DOHH2 (cell line): ENCODE measurements at regions not wholly inside any gene's neighbourhood (a gene's known extent, or its start where the extent isn't known, plus 50 kb on each side); places are given as distances from the start of the nearest gene placed in this dataset.

ENCODE experiments used
- H3F3A ChIP-seq: fragments of 200-600 bp; sonication (generic), shearing (Covaris generic); 2 replicates; pipeline ENCODE4 v1.6.0; 2016; ENCODE audit warnings: antibody characterized with exemption, mild to moderate bottlenecking; ENCODE audit not compliant: control insufficient read depth, insufficient read depth
- H3K27ac ChIP-seq: fragments of 200-600 bp; sonication (generic); 2 replicates; pipeline ENCODE4 v1.5.1; 2014; ENCODE audit warnings: low read depth, mild to moderate bottlenecking, low read length, moderate library complexity
- H3K27me3 ChIP-seq: fragments of 200-600 bp; sonication (generic); 2 replicates; pipeline ENCODE4 v1.6.1; 2014; ENCODE audit warnings: mild to moderate bottlenecking, low read length, mixed read lengths; ENCODE audit not compliant: control insufficient read depth
- H3K36me3 ChIP-seq: fragments of 200-600 bp; sonication (generic); 2 replicates; pipeline ENCODE4 v1.6.1; 2014; ENCODE audit warnings: mild to moderate bottlenecking, low read length, moderate library complexity, mixed read lengths; ENCODE audit not compliant: control insufficient read depth
- H3K4me1 ChIP-seq: fragments of 200-600 bp; sonication (generic); 2 replicates; pipeline ENCODE4 v1.6.1; 2014; ENCODE audit warnings: mild to moderate bottlenecking, low read length, mixed read lengths; ENCODE audit not compliant: control insufficient read depth
- H3K4me2 ChIP-seq: fragments of 200-600 bp; sonication (generic); 2 replicates; pipeline ENCODE4 v1.6.0; 2014; ENCODE audit warnings: mild to moderate bottlenecking, low read length, moderate library complexity
- H3K4me3 ChIP-seq: fragments of 200-600 bp; sonication (generic); 2 replicates; pipeline ENCODE4 v1.5.1; 2014; ENCODE audit warnings: mild to moderate bottlenecking, low read length, mixed read lengths
- H3K79me2 ChIP-seq: fragments of 200-600 bp; sonication (generic); 2 replicates; pipeline ENCODE4 v1.6.1; 2014; ENCODE audit warnings: mild to moderate bottlenecking, low read length, mixed read lengths; ENCODE audit not compliant: control insufficient read depth
- H3K9me2 ChIP-seq: fragments of 200-600 bp; sonication (generic); replicated peaks from 2 replicates; pipeline ENCODE4 v1.6.1; 2014; ENCODE audit warnings: mild to moderate bottlenecking, low read length, mixed read lengths; ENCODE audit not compliant: control insufficient read depth
- H3K9me3 ChIP-seq: fragments of 200-600 bp; sonication (generic); 2 replicates; pipeline ENCODE4 v1.6.1; 2014; ENCODE audit warnings: antibody characterized with exemption, low read length, mixed read lengths; ENCODE audit not compliant: control insufficient read depth, insufficient read depth
- H4K20me1 ChIP-seq: fragments of 200-600 bp; sonication (generic); 2 replicates; pipeline ENCODE4 v1.6.0; 2014; ENCODE audit warnings: low read depth, mild to moderate bottlenecking, antibody characterized with exemption, low read length, moderate library complexity; ENCODE audit not compliant: control insufficient read depth, insufficient read depth
- EZH2phosphoT487 ChIP-seq: fragments of 200-600 bp; sonication (generic); IDR thresholded peaks from 2 replicates; pipeline ENCODE4 v1.6.1; 2017; ENCODE audit warnings: borderline replicate concordance, mild to moderate bottlenecking, antibody characterized with exemption, low read length, moderate library complexity, mixed read lengths
- TF ChIP-seq, protein P1 (sequence below): fragments of 200-600 bp; sonication (generic); IDR thresholded peaks from one replicate; pipeline ENCODE4 v1.5.1; 2014; ENCODE audit warnings: antibody characterized with exemption, mild to moderate bottlenecking, low read depth, low read length; ENCODE audit not compliant: poor library complexity, severe bottlenecking

DNA sequence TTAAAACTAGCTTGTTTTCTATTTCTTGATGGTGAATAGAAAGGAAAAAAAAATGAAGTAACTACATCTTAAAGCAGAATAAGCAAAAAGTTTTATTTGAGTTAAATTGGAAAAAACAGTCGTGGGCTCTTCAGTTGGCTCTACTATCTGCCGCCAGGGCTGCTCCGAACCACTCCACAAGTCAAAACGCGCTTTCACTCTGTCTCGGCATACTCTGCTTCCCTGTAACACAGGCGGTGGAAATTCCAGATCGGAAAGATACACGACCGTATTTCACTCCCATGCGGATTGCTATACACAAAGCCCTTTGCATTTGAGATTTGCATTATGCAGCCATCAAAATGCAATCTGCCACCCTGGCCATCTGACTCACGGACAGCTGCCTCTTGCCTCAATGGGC lies 505.6 kb downstream of the IRX1 start:
- no peaks in the 10 kb centered on the region for H3K9me2 ChIP-seq
- H3F3A ChIP-seq, result no peaks in the 10 kb centered on the region
- H3K9me3 ChIP-seq, result peaks cover 8% of the 10 kb centered on the region; the same call in 1 of the 2 replicates
- no peaks in the 10 kb centered on the region for H3K4me1 ChIP-seq
- no peak overlapping the region for H3K27ac ChIP-seq
- no peaks in the 10 kb centered on the region for H3K27me3 ChIP-seq
- H3K4me3 ChIP-seq, result no peak overlapping the region
- H3K79me2 ChIP-seq, result no peaks in the 10 kb centered on the region
- no peak for TF ChIP-seq EZH2phosphoT487
- TF ChIP-seq, protein P1, sequence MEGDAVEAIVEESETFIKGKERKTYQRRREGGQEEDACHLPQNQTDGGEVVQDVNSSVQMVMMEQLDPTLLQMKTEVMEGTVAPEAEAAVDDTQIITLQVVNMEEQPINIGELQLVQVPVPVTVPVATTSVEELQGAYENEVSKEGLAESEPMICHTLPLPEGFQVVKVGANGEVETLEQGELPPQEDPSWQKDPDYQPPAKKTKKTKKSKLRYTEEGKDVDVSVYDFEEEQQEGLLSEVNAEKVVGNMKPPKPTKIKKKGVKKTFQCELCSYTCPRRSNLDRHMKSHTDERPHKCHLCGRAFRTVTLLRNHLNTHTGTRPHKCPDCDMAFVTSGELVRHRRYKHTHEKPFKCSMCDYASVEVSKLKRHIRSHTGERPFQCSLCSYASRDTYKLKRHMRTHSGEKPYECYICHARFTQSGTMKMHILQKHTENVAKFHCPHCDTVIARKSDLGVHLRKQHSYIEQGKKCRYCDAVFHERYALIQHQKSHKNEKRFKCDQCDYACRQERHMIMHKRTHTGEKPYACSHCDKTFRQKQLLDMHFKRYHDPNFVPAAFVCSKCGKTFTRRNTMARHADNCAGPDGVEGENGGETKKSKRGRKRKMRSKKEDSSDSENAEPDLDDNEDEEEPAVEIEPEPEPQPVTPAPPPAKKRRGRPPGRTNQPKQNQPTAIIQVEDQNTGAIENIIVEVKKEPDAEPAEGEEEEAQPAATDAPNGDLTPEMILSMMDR, result no peak
- H4K20me1 ChIP-seq, result no peaks in the 10 kb centered on the region
- no peaks in the 10 kb centered on the region for H3K36me3 ChIP-seq
- no peak overlapping the region for H3K4me2 ChIP-seq

DNA sequence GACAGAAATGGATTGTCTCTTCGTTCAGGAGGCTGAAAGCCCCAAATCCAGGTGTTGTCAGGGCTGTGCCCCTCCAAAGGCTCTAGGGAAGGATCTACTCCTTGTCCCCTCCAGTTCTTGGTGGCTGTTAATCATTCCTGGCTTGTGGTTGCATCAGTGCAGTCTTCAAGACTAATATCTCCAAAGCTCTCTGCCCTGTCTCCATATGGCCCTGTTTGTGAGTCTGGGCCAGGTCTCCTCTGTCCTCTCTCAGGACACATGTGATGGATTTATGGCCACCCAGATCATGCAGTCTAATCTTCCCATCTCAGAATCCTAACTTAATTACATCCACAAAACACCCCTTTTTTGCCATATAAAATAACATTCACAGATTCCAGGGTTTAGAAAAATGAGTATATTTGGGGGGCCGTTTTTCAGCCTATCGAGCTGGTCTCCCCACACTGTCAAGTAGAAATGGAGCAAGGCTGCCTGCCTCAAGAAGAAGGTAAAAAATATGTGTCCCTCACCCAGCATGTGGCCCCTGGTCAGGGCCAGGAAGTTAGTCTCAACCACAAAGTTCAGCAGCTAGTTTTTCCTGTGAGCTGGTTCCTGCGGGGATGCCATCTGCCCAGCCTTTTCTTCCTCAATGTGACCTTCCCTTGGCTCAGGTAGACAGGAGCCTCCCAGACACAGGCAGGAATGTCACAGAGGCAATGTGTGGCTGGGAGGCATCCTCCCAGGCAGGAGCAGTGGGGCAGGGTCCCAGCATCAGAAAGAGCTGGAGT lies 509.4 kb downstream of the IRX1 start:
- no peak overlapping the region for H3K4me3 ChIP-seq
- H3K36me3 ChIP-seq, result no peaks in the 10 kb centered on the region
- no peak overlapping the region for H3K4me2 ChIP-seq
- no peaks in the 10 kb centered on the region for H3K9me2 ChIP-seq
- no peaks in the 10 kb centered on the region for H3F3A ChIP-seq
- H3K27ac ChIP-seq, result no peak overlapping the region
- H3K4me1 ChIP-seq, result no peaks in the 10 kb centered on the region
- H3K9me3 ChIP-seq, result peaks cover 8% of the 10 kb centered on the region; the same call in 1 of the 2 replicates
- no peaks in the 10 kb centered on the region for H3K27me3 ChIP-seq
- TF ChIP-seq, protein P1, result no peak
- no peak for TF ChIP-seq EZH2phosphoT487
- H4K20me1 ChIP-seq, result no peaks in the 10 kb centered on the region
- no peaks in the 10 kb centered on the region for H3K79me2 ChIP-seq

DNA sequence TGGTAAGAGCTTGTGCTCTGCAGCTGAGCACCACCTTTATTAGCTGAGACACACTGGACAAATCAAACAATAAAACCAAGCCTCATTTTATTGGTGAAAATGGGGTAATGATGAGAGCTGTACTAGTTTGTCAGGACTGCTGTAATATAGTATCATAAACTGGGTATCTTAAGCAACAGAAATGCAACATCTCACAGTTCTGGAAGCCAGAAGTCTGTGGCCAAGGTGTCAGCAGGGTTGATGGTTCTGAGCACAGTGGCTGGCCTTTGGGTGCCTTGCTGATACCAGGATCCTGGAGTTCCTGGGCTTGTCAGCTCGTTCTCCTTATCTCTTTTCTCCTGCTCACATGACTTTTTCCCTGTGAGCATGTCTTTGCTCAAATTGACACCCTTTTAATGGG lies 513.1 kb downstream of the IRX1 start:
- Histone ChIP-seq H3K4me2 (no peak overlapping the region), H3K36me3 (no peaks in the 10 kb centered on the region)

More for the DNA sequence above, 513.1 kb downstream of the IRX1 start:
- Histone ChIP-seq H3K9me3 (peaks cover 2% of the 10 kb centered on the region; the same call in 1 of the 2 replicates), H3F3A (no peaks in the 10 kb centered on the region), H4K20me1 (no peaks in the 10 kb centered on the region), H3K4me3 (no peak overlapping the region), H3K79me2 (no peaks in the 10 kb centered on the region), H3K4me1 (no peaks in the 10 kb centered on the region), H3K27me3 (no peaks in the 10 kb centered on the region), H3K9me2 (no peaks in the 10 kb centered on the region), H3K27ac (no peak overlapping the region)
- TF ChIP-seq, protein P1, result no peak
- TF ChIP-seq EZH2phosphoT487, result no peak
